NAMALWA (cell line): ENCODE measurements at regions not wholly inside any gene's neighbourhood (a gene's known extent, or its start where the extent isn't known, plus 50 kb on each side); places are given as distances from the start of the nearest gene placed in this dataset.
"Not testable (repeated sequence)": the region's sequence is repeated elsewhere in the genome, so short reads cannot be mapped to it uniquely, and the experiment has no call there.

Source experiments
- DNase-seq: peaks from one replicate; pipeline ENCODE4 v3.0.0-alpha.2; 2015; ENCODE audit warnings: low spot score

DNA sequence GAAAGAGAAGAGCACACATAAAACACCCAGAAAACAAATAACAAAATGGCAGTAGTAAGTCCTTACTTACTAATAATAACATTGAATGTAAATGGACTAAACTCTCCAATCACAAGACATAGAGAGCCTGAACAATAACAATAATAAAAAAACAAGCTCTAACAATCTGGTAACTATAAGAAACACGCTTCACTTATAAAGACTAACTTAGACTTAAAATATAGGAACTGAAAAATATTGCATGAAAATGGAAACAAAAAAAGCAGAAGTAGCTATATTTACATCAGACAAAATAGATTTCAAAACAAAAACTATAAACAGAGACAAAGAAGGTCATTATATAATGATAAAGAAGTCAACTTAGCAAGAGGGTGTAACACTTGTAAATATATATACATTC is 83.1 kb upstream of the LYPLAL1 start:
- peak; percentile 71 for DNase-seq

DNA sequence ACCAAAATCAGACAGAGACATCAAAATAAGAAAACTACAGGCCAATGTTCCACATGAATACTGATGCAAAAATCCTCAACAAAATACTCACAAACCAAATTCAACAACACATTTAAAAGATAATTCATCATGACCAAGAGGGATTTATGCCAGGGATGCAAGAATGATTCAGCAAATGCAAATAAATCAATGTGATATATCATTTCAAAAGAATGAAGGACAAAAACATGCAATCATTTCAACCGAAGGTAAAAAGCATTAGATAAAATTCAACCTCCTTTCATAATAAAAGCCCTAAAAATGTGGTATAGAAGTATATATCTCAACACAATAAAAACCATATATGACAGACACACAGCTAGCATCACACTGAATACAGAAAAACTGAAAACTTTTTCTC is 81.5 kb upstream of the LYPLAL1 start:
- no peak for DNase-seq

- no peak for DNase-seq
These were observed 74.4 kb upstream of the LYPLAL1 start for GRCh38 chr1:219099307-219099706.

GRCh38 chr1:219100059-219100458 is 73.6 kb upstream of the LYPLAL1 start:
- DNase-seq: no peak

- DNase-seq: not testable (repeated sequence)
These were observed 71.2 kb upstream of the LYPLAL1 start for GRCh38 chr1:219102466-219102865.

GRCh38 chr1:219105893-219106292 is 67.8 kb upstream of the LYPLAL1 start:
- DNase-seq: no peak

GRCh38 chr1:219109424-219110018 is 64.2 kb upstream of the LYPLAL1 start:
- no peak for DNase-seq

- no peak for DNase-seq
These were observed 60.4 kb upstream of the LYPLAL1 start for GRCh38 chr1:219113261-219113660.

GRCh38 chr1:219114014-219114413 is 59.7 kb upstream of the LYPLAL1 start:
- no peak for DNase-seq

DNA sequence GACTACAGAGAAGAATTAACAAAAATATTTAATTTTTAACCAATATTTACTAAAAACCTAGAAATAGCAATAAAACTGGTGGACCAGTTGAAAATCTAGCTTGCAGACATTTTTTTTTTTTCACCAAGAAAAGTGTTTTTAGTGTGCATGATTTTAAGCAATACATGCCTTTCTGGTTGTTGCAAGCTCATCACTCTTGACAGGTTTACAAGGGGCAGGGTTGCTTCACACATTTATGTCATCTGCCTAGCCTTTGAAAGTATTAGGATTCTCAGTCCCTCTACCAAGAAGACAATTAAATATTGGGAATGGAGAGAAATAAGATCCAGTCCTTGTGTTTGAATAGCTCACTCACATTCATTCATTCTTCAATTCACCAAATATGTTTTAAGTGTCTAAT is 53.8 kb upstream of the LYPLAL1 start:
- DNase-seq: no peak

DNA sequence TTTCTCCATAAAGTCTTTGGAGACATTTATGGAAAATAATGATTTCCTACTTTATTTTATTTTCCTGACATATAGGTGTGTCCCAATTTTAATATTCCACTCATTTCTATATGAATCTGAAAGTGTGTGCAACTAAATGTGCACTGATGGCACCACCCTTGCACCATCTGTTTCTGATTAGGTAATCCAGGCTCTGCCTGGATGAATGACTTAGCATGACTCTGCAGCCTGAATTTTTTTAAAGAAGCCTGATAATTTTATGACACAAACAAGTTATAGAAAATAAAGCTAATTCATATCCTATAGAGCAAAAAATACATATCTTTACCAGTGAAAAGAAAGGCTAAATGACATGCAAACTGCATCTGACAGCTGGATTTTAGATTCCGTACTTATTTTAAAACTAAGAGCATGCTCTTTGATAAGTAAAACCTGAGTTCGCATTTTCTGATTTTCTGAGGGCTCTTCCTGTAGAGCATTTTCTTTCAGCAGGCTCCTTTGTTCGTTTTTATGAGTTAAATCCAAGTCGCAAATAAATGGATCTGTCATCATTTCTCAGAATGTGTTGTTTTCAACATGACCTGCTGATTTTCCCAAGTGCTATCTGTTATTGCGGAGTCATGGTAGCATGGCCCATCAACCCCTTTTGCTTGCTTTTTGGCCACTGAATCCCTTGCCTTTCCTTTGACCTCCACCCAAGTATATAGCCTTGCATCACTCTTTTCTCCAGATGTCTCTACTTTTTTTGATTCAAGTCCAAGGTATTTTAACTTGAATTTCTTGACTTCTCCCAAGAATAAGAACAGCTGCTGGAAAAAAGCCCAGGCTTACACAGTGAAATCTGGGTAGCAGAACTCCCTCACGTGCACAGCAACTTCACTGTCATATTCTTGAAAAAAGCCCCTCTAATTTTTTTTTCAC is 52.8 kb upstream of the LYPLAL1 start:
- DNase-seq: no peak

DNA sequence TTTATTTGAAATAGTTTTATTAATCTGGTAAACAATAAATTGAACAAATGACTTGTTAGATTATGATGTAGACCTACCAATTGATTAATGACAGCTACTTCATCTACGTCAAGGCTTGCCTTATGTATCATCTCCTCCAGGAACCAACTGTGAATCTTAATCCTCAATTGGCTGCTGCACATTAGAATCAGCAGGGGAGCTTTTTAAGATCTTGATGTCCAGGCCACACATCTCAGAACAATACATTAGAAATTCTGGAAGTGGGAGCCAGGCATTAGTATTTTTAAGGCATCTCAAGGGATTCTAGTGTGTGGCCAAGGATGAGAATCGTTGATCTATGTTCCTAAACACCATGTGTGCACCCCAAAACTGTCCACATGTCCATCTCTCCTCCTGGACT is 52.0 kb upstream of the LYPLAL1 start:
- no peak for DNase-seq

- no peak for DNase-seq
These were observed 50.6 kb upstream of the LYPLAL1 start for GRCh38 chr1:219123036-219123435.
